ENCODE measurements at regions not wholly inside any gene's neighbourhood (a gene's known extent, or its start where the extent isn't known, plus 50 kb on each side); places are given as distances from the start of the nearest gene placed in this dataset.

- no peaks in the 10 kb centered on the region for H3K79me1 ChIP-seq (ENCODE audit: low read depth in 1 of 2, low read length in 2 of 2)
- no peak overlapping the region for H3K9ac ChIP-seq (ENCODE audit: low read depth, low read length)
- H2BK120ac ChIP-seq (ENCODE audit: low read depth, low read length), result no peak overlapping the region
- no TSS peak for BruUV-seq (replicated peaks)
- no peak overlapping the region for H3K18ac ChIP-seq (ENCODE audit: low read depth, low read length)
- intact Hi-C loops (cut with micrococcal nuclease), result no loop called here
- in situ Hi-C loops (cut with MboI; ENCODE audit: low sequenced_read_pairs), result no loop called here
- no peaks in the 10 kb centered on the region for H3K9me3 ChIP-seq (ENCODE audit: control insufficient read depth, insufficient read depth, low read length)
- H2BK5ac ChIP-seq (ENCODE audit: low read depth, low read length, poor library complexity, severe bottlenecking), result no peak overlapping the region
- H2BK15ac ChIP-seq (ENCODE audit: low read depth, low read length), result no peak overlapping the region
- peaks cover 3% of the 10 kb centered on the region; the same call in 1 of the 2 replicates for H3K9me1 ChIP-seq (ENCODE audit: insufficient read depth, low read length)
- no peak overlapping the region for H3K4me2 ChIP-seq (ENCODE audit: low read depth, low read length)
- no peak overlapping the region for H2AK9ac ChIP-seq (replicated peaks; ENCODE audit: low read depth, low read length, poor library complexity)
- H3K27me3 ChIP-seq (ENCODE audit: control insufficient read depth, insufficient read depth, low read length), result no peaks in the 10 kb centered on the region
- H4K5ac ChIP-seq (ENCODE audit: low read depth, low read length), result no peak overlapping the region
- H3K4me1 ChIP-seq (ENCODE audit: control insufficient read depth, insufficient read depth, low read length), result peaks cover 5% of the 10 kb centered on the region
- H2AFZ ChIP-seq (replicated peaks; ENCODE audit: low read length, poor library complexity), result no peak overlapping the region
- H3K4me3 ChIP-seq (ENCODE audit: insufficient read depth, low read depth, low read length), result no peak overlapping the region
- H4K20me1 ChIP-seq (ENCODE audit: insufficient read depth, low read length), result no peaks in the 10 kb centered on the region
- no peak overlapping the region for H3K27ac ChIP-seq (ENCODE audit: insufficient read depth, low read length)
- POLR2A ChIA-PET (ENCODE audit: unreplicated experiment), result no interaction called here
- CTCF ChIA-PET, result interaction anchor here (1.2 kb wide), 1 partner anchor 19 kb away, joined by 4 read pairs; no protein-coding TSS in a partner anchor
- TF ChIP-seq RAD21 (IDR thresholded peaks at IDR 0.05; ENCODE audit: low read length), result no peak
- TF ChIP-seq ELK1 (IDR thresholded peaks at IDR 0.05; ENCODE audit: borderline replicate concordance, low read depth, low read length), result no peak
- no peak for TF ChIP-seq USF2 (IDR thresholded peaks at IDR 0.05; ENCODE audit: low read depth, low read length)
- no peak for TF ChIP-seq MAZ (IDR thresholded peaks at IDR 0.05; ENCODE audit: borderline replicate concordance, low read depth, low read length)
- TF ChIP-seq SMC3 (IDR thresholded peaks at IDR 0.05; ENCODE audit: low read depth, low read length), result no peak
- no peak for TF ChIP-seq RCOR1 (IDR thresholded peaks at IDR 0.05; ENCODE audit: insufficient replicate concordance, low read length)
- TF ChIP-seq CTCF (conservative IDR thresholded peaks at IDR 0.05; ENCODE audit: low read depth, low read length), result no peak
- H3K14ac ChIP-seq (replicated peaks; ENCODE audit: low read depth, low read length), result no peak overlapping the region
- ATAC-seq (ENCODE audit: low read depth) (no peak), DNase-seq (no peak)
- no peak overlapping the region for H4K8ac ChIP-seq (ENCODE audit: low read depth in 2 of 2, low read length in 2 of 2)
- no peak overlapping the region for H2BK20ac ChIP-seq (ENCODE audit: low read depth, low read length)
- no peak overlapping the region for H3K56ac ChIP-seq (ENCODE audit: extremely low read depth, insufficient read depth, low read length)
- H4K91ac ChIP-seq (ENCODE audit: insufficient read depth, low read depth, low read length), result peak overlapping the region; percentile 11; the same call in 1 of the 2 replicates
- 100% methylated on average over 1 of the region's 8 CpGs; no CpG with 5 or more reads in 1 of the 2 experiments for WGBS, 2 experiments (ENCODE audit: extremely low coverage in 2 of 2, insufficient read length in 1 of 2)
- H2AK5ac ChIP-seq (ENCODE audit: low read depth, low read length), result peak overlapping the region; percentile 14; the same call in 1 of the 2 replicates
- dilution Hi-C loops (cut with HindIII; ENCODE audit: low sequenced_read_pairs, unreplicated experiment), result no loop called here
- H3K23ac ChIP-seq (ENCODE audit: low read depth, low read length), result no peak overlapping the region
- H3K4ac ChIP-seq (ENCODE audit: low read depth, low read length), result 0 out of 2 replicates have a peak overlapping the region, but pooled peaks have one; percentile 13
- H3K36me3 ChIP-seq (ENCODE audit: control insufficient read depth, insufficient read depth, low read length), result no peaks in the 10 kb centered on the region
Observed at GRCh38 chr12:93005928-93006392, 76.9 kb upstream of the EEA1 start.

Data from IMR-90 (cell line).